ENCODE measurements at regions not wholly inside any gene's neighbourhood (a gene's known extent, or its start where the extent isn't known, plus 50 kb on each side); places are given as distances from the start of the nearest gene placed in this dataset.
A peak's percentile ranks its signal among the peaks of the same experiment; 100 is the strongest.

DNA sequence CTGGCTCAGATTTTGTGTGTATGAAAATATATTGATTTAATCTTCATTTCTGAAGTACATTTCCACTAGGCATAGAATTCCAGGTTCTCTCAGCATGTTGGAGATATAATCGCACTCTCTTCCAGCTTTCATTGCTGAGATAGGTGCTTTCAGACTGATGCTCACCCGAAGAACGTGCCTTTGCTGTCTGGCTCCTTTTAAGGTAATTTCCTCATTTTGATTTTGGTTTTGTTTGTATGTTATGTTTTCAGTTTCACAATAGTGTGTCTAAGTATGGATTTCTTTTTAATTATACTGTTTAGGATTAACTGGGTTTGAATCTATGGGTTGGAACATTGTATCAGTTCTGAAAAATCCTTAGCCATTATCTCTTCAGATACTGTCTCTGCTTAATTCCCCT, 132.0 kb upstream of the NFIB start:
- Histone ChIP-seq H3K36me3 (ENCODE audit: control insufficient read depth, insufficient read depth, low read length) (no peaks in the 10 kb centered on the region), H3K4me3 (ENCODE audit: low read depth, low read length) (no peak overlapping the region), H3K27me3 (ENCODE audit: control insufficient read depth, insufficient read depth, low read length) (no peaks in the 10 kb centered on the region)
- DNase-seq (ENCODE audit: low read depth), result no peak
- TF ChIP-seq, protein P1, sequence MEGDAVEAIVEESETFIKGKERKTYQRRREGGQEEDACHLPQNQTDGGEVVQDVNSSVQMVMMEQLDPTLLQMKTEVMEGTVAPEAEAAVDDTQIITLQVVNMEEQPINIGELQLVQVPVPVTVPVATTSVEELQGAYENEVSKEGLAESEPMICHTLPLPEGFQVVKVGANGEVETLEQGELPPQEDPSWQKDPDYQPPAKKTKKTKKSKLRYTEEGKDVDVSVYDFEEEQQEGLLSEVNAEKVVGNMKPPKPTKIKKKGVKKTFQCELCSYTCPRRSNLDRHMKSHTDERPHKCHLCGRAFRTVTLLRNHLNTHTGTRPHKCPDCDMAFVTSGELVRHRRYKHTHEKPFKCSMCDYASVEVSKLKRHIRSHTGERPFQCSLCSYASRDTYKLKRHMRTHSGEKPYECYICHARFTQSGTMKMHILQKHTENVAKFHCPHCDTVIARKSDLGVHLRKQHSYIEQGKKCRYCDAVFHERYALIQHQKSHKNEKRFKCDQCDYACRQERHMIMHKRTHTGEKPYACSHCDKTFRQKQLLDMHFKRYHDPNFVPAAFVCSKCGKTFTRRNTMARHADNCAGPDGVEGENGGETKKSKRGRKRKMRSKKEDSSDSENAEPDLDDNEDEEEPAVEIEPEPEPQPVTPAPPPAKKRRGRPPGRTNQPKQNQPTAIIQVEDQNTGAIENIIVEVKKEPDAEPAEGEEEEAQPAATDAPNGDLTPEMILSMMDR (IDR thresholded peaks at IDR 0.05; ENCODE audit: insufficient read depth, low read length, poor library complexity, severe bottlenecking), result no peak

DNA sequence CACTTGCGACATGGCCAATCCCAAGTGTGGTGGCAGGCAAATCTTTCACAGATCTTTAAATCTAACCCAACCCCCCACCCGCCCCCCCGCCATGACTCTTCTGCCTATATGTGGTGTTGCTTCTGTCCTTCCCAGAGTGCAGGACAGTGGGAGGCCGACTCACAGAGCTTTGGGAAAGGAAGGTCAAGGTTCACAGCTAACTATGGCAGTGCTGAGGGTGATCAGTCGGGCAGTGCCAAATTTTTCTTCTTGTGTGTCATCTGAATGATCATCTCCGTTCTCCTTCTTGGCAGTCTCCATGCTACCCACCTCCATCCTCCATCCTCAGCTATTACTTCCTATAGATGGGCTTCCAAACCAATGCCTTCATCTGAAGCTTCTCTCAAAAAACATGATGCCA, 129.0 kb upstream of the NFIB start:
- TF ChIP-seq, protein P1 (IDR thresholded peaks at IDR 0.05; ENCODE audit: insufficient read depth, low read length, poor library complexity, severe bottlenecking), result no peak
- no peak for DNase-seq (ENCODE audit: low read depth)
- Histone ChIP-seq H3K36me3 (ENCODE audit: control insufficient read depth, insufficient read depth, low read length) (no peaks in the 10 kb centered on the region), H3K27me3 (ENCODE audit: control insufficient read depth, insufficient read depth, low read length) (no peaks in the 10 kb centered on the region), H3K4me3 (ENCODE audit: low read depth, low read length) (no peak overlapping the region)

DNA sequence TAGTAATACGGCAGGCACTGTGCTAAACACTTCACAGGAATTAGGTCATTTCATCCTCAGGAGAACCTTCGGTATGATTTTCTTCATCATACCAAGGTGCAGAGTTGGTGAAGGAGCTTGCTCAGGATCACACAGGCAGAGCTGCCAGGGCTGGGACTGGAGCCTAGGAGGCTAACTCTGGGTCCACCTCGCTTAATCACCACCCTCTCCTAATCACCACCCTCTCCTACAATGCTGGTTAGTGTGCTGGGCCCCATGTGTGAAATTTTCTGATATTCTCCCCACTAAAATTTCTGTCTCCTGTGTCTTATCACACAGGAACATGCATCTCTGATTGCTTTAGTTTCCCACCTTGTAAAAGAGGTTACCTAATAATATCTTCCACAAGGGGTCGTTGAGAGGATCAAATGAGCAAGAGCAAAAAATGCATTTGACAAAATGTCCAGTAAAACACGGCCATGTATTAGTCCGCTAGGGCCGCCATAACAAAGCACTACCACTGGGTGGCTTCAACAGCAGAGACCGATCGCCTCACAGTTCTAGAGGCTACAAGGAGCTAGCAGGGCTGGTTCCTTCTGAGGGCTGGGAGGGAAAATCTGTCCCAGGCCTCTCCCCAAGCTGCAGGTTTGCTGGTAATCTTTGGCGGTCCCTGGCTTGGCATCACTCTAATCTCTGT, 128.2 kb upstream of the NFIB start:
- H3K27me3 ChIP-seq (ENCODE audit: control insufficient read depth, insufficient read depth, low read length), result no peaks in the 10 kb centered on the region
- no peak overlapping the region for H3K4me3 ChIP-seq (ENCODE audit: low read depth, low read length)
- H3K36me3 ChIP-seq (ENCODE audit: control insufficient read depth, insufficient read depth, low read length), result no peaks in the 10 kb centered on the region
- DNase-seq (ENCODE audit: low read depth), result no peak
- TF ChIP-seq, protein P1 (IDR thresholded peaks at IDR 0.05; ENCODE audit: insufficient read depth, low read length, poor library complexity, severe bottlenecking), result peak; percentile 24

DNA sequence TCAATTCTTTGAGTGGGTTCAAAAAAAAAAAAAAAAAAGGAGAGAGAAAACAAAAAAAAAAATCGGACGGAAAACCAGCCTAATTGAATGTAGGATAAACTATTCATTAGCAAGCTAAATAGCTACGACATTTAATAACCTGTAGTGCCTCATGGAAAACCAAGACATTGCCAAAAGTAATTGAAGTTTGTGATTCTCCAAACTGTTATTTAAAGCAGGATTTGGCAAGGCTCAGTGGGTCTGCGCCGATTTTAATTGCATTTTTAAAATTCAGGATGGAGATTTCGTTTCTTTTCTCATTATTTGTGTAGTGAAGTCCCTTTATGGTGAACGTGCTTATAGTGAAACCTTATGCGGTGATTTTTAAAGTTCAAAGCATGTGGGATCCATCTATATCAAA, 127.2 kb upstream of the NFIB start:
- TF ChIP-seq, protein P1 (IDR thresholded peaks at IDR 0.05; ENCODE audit: insufficient read depth, low read length, poor library complexity, severe bottlenecking), result no peak
- no peaks in the 10 kb centered on the region for H3K27me3 ChIP-seq (ENCODE audit: control insufficient read depth, insufficient read depth, low read length)
- no peak for DNase-seq (ENCODE audit: low read depth)
- no peaks in the 10 kb centered on the region for H3K36me3 ChIP-seq (ENCODE audit: control insufficient read depth, insufficient read depth, low read length)
- no peak overlapping the region for H3K4me3 ChIP-seq (ENCODE audit: low read depth, low read length)

DNA sequence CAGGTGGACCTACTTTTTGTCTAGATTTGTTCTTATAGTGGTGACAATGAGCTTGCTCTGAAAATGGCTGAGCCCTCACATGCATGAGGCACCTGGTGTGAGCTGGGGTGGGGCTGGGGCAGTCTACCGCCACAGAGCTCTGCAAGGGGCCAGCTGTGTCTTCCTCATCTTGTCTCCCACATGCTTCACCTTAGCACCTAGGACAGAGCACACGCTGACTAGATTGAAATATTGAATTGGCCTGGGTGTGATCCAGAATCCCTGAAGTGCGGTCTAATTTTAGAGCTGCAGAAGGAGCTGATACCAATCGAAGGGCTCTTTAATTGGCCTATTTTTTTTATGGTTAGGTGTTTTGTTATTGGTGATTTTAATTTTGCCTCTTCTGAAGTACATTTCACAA, 126.1 kb upstream of the NFIB start:
- TF ChIP-seq, protein P1 (IDR thresholded peaks at IDR 0.05; ENCODE audit: insufficient read depth, low read length, poor library complexity, severe bottlenecking), result no peak
- no peaks in the 10 kb centered on the region for H3K36me3 ChIP-seq (ENCODE audit: control insufficient read depth, insufficient read depth, low read length)
- no peak overlapping the region for H3K4me3 ChIP-seq (ENCODE audit: low read depth, low read length)
- no peak for DNase-seq (ENCODE audit: low read depth)
- no peaks in the 10 kb centered on the region for H3K27me3 ChIP-seq (ENCODE audit: control insufficient read depth, insufficient read depth, low read length)

DNA sequence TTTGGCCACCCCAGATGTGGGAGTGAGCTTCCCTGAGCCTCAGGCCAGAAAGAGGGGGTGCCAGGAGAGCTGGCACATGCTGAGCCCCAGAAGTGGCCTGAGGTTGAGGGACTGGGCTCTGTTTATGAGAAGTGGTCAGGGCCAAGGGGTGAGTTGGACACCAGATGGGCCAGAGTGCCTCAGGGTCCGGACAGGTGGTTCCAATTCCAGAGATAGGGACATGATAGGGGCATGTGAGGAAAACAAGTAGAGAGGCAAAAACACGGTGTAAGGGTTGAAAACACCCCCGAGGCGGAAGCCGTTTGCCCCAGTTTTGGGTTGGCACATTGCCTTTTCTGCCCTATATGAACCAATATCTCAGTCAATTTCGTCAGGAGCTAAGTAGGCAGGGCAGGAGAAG, 125.6 kb upstream of the NFIB start:
- Histone ChIP-seq H3K36me3 (ENCODE audit: control insufficient read depth, insufficient read depth, low read length) (no peaks in the 10 kb centered on the region), H3K4me3 (ENCODE audit: low read depth, low read length) (no peak overlapping the region), H3K27me3 (ENCODE audit: control insufficient read depth, insufficient read depth, low read length) (no peaks in the 10 kb centered on the region)
- TF ChIP-seq, protein P1 (IDR thresholded peaks at IDR 0.05; ENCODE audit: insufficient read depth, low read length, poor library complexity, severe bottlenecking), result no peak
- DNase-seq (ENCODE audit: low read depth), result no peak

Measured in kidney epithelial cell (primary cell).